ENCODE measurements at regions not wholly inside any gene's neighbourhood (a gene's known extent, or its start where the extent isn't known, plus 50 kb on each side); places are given as distances from the start of the nearest gene placed in this dataset.

- Mint-ChIP-seq H3K27ac (no peak overlapping the region), H3K4me1 (no peaks in the 10 kb centered on the region), H3K4me3 (no peak overlapping the region), H3K9me3 (ENCODE audit: low read depth) (peaks cover 18% of the 10 kb centered on the region), H3K36me3 (ENCODE audit: low read depth) (no peaks in the 10 kb centered on the region), H3K27me3 (no peaks in the 10 kb centered on the region)
- ChIA-PET CTCF (interaction anchor here (0.6 kb wide), 1 partner anchor 334 kb away, joined by 3 read pairs; no protein-coding TSS in a partner anchor), POLR2A (no interaction called here)
- intact Hi-C loops (cut with DNase I, micrococcal nuclease), result no loop called here
- no peak for DNase-seq
- ATAC-seq, result no peak
Measured at GRCh38 chr4:33864290-33864859, 2379.9 kb downstream of the ARAP2 start.

- peaks cover 19% of the 10 kb centered on the region for H3K9me3 Mint-ChIP-seq (ENCODE audit: low read depth)
- DNase-seq, result no peak
- H3K27me3 Mint-ChIP-seq, result no peaks in the 10 kb centered on the region
- ATAC-seq, result no peak
- ChIA-PET POLR2A (no interaction called here), CTCF (no interaction called here)
- H3K4me1 Mint-ChIP-seq, result no peaks in the 10 kb centered on the region
- no peak overlapping the region for H3K27ac Mint-ChIP-seq
- H3K36me3 Mint-ChIP-seq (ENCODE audit: low read depth), result no peaks in the 10 kb centered on the region
- intact Hi-C loops (cut with DNase I, micrococcal nuclease), result no loop called here
- no peak overlapping the region for H3K4me3 Mint-ChIP-seq
Measured at GRCh38 chr4:33873791-33874190, 2370.5 kb downstream of the ARAP2 start.

GRCh38 chr4:33878710-33879109, 2365.6 kb downstream of the ARAP2 start:
- no peaks in the 10 kb centered on the region for H3K27me3 Mint-ChIP-seq
- ChIA-PET POLR2A (no interaction called here), CTCF (interaction anchor here (0.5 kb wide), 1 partner anchor 19 kb away, joined by 6 read pairs; no protein-coding TSS in a partner anchor)
- peaks cover 7% of the 10 kb centered on the region for H3K9me3 Mint-ChIP-seq (ENCODE audit: low read depth)
- no peak overlapping the region for H3K27ac Mint-ChIP-seq
- no peaks in the 10 kb centered on the region for H3K4me1 Mint-ChIP-seq
- no peak overlapping the region for H3K4me3 Mint-ChIP-seq
- intact Hi-C loops (cut with DNase I, micrococcal nuclease), result no loop called here
- no peak for ATAC-seq
- DNase-seq, result no peak
- no peaks in the 10 kb centered on the region for H3K36me3 Mint-ChIP-seq (ENCODE audit: low read depth)

GRCh38 chr4:33881176-33881575, 2363.1 kb downstream of the ARAP2 start:
- Mint-ChIP-seq H3K36me3 (ENCODE audit: low read depth) (no peaks in the 10 kb centered on the region), H3K4me3 (no peak overlapping the region), H3K27me3 (no peaks in the 10 kb centered on the region), H3K27ac (no peak overlapping the region), H3K4me1 (no peaks in the 10 kb centered on the region), H3K9me3 (ENCODE audit: low read depth) (peaks cover 4% of the 10 kb centered on the region)
- ChIA-PET CTCF (no interaction called here), POLR2A (no interaction called here)
- intact Hi-C loops (cut with DNase I, micrococcal nuclease), result no loop called here
- ATAC-seq (no peak), DNase-seq (no peak)

- intact Hi-C loops (cut with DNase I, micrococcal nuclease), result no loop called here
- ATAC-seq (no peak), DNase-seq (no peak)
- Mint-ChIP-seq H3K4me3 (no peak overlapping the region), H3K36me3 (ENCODE audit: low read depth) (no peaks in the 10 kb centered on the region), H3K4me1 (no peaks in the 10 kb centered on the region), H3K9me3 (ENCODE audit: low read depth) (peaks cover 6% of the 10 kb centered on the region), H3K27ac (no peak overlapping the region), H3K27me3 (no peaks in the 10 kb centered on the region)
- ChIA-PET POLR2A (no interaction called here), CTCF (no interaction called here)
Measured at GRCh38 chr4:33882246-33882990, 2361.9 kb downstream of the ARAP2 start.

- ChIA-PET CTCF (no interaction called here), POLR2A (no interaction called here)
- Mint-ChIP-seq H3K4me1 (no peaks in the 10 kb centered on the region), H3K27ac (no peak overlapping the region), H3K4me3 (no peak overlapping the region), H3K9me3 (ENCODE audit: low read depth) (peaks cover 8% of the 10 kb centered on the region), H3K36me3 (ENCODE audit: low read depth) (no peaks in the 10 kb centered on the region), H3K27me3 (no peaks in the 10 kb centered on the region)
- intact Hi-C loops (cut with DNase I, micrococcal nuclease), result no loop called here
- ATAC-seq (no peak), DNase-seq (no peak)
Measured at GRCh38 chr4:33883111-33883510, 2361.2 kb downstream of the ARAP2 start.

- intact Hi-C loops (cut with DNase I, micrococcal nuclease), result no loop called here
Measured at GRCh38 chr4:33886356-33886755, 2358.0 kb downstream of the ARAP2 start.

GRCh38 chr4:33890841-33891240, 2353.5 kb downstream of the ARAP2 start:
- intact Hi-C loops (cut with DNase I, micrococcal nuclease), result no loop called here
- H3K27ac Mint-ChIP-seq, result no peak overlapping the region
- POLR2A ChIA-PET, result no interaction called here
- H3K4me1 Mint-ChIP-seq, result no peaks in the 10 kb centered on the region
- no peak overlapping the region for H3K4me3 Mint-ChIP-seq
- peaks cover 16% of the 10 kb centered on the region for H3K9me3 Mint-ChIP-seq (ENCODE audit: low read depth)
- no peaks in the 10 kb centered on the region for H3K36me3 Mint-ChIP-seq (ENCODE audit: low read depth)
- H3K27me3 Mint-ChIP-seq, result no peaks in the 10 kb centered on the region
- DNase-seq (no peak), ATAC-seq (no peak)
- CTCF ChIA-PET, result no interaction called here

More at GRCh38 chr4:33886356-33886755, 2358.0 kb downstream of the ARAP2 start:
- DNase-seq (no peak), ATAC-seq (no peak)
- CTCF ChIA-PET, result no interaction called here
- H3K36me3 Mint-ChIP-seq (ENCODE audit: low read depth), result no peaks in the 10 kb centered on the region
- H3K4me1 Mint-ChIP-seq, result no peaks in the 10 kb centered on the region
- H3K4me3 Mint-ChIP-seq, result no peak overlapping the region
- peaks cover 11% of the 10 kb centered on the region for H3K9me3 Mint-ChIP-seq (ENCODE audit: low read depth)
- POLR2A ChIA-PET, result no interaction called here
- H3K27ac Mint-ChIP-seq, result no peak overlapping the region
- no peaks in the 10 kb centered on the region for H3K27me3 Mint-ChIP-seq

GRCh38 chr4:33911959-33912358, 2332.4 kb downstream of the ARAP2 start:
- Mint-ChIP-seq H3K27me3 (no peaks in the 10 kb centered on the region), H3K4me1 (no peaks in the 10 kb centered on the region), H3K9me3 (ENCODE audit: low read depth) (peaks cover 8% of the 10 kb centered on the region), H3K4me3 (no peak overlapping the region), H3K27ac (no peak overlapping the region), H3K36me3 (ENCODE audit: low read depth) (no peaks in the 10 kb centered on the region)
- POLR2A ChIA-PET, result no interaction called here
- CTCF ChIA-PET, result no interaction called here
- DNase-seq (no peak), ATAC-seq (no peak)
- intact Hi-C loops (cut with DNase I, micrococcal nuclease), result loop anchor here in 1 of 2 experiments (10.0 kb wide), 1 partner anchor 63 kb away; no protein-coding TSS in a partner anchor

- Mint-ChIP-seq H3K27ac (no peak overlapping the region), H3K4me3 (no peak overlapping the region), H3K27me3 (no peaks in the 10 kb centered on the region), H3K9me3 (ENCODE audit: low read depth) (peaks cover 5% of the 10 kb centered on the region), H3K4me1 (no peaks in the 10 kb centered on the region), H3K36me3 (ENCODE audit: low read depth) (no peaks in the 10 kb centered on the region)
- POLR2A ChIA-PET, result no interaction called here
- CTCF ChIA-PET, result no interaction called here
- DNase-seq, result no peak
- intact Hi-C loops (cut with DNase I, micrococcal nuclease), result loop anchor here in 1 of 2 experiments (10.0 kb wide), 1 partner anchor 60 kb away; no protein-coding TSS in a partner anchor
- ATAC-seq, result no peak
Measured at GRCh38 chr4:33914386-33914785, 2329.9 kb downstream of the ARAP2 start.

GRCh38 chr4:33923469-33923868, 2320.8 kb downstream of the ARAP2 start:
- Mint-ChIP-seq H3K27me3 (no peaks in the 10 kb centered on the region), H3K9me3 (ENCODE audit: low read depth) (peaks cover 11% of the 10 kb centered on the region), H3K27ac (no peak overlapping the region), H3K4me1 (no peaks in the 10 kb centered on the region), H3K36me3 (ENCODE audit: low read depth) (no peaks in the 10 kb centered on the region), H3K4me3 (no peak overlapping the region)
- ChIA-PET POLR2A (no interaction called here), CTCF (no interaction called here)
- no peak for DNase-seq
- intact Hi-C loops (cut with DNase I, micrococcal nuclease), result no loop called here
- ATAC-seq, result no peak

- no peaks in the 10 kb centered on the region for H3K36me3 Mint-ChIP-seq (ENCODE audit: low read depth)
- DNase-seq, result no peak
- CTCF ChIA-PET, result no interaction called here
- no peak overlapping the region for H3K4me3 Mint-ChIP-seq
- H3K27me3 Mint-ChIP-seq, result no peaks in the 10 kb centered on the region
- H3K9me3 Mint-ChIP-seq (ENCODE audit: low read depth), result peaks cover 11% of the 10 kb centered on the region
- intact Hi-C loops (cut with DNase I, micrococcal nuclease), result no loop called here
- POLR2A ChIA-PET, result no interaction called here
- no peak overlapping the region for H3K27ac Mint-ChIP-seq
- no peaks in the 10 kb centered on the region for H3K4me1 Mint-ChIP-seq
- no peak for ATAC-seq
Measured at GRCh38 chr4:33924239-33924638, 2320.1 kb downstream of the ARAP2 start.
